AG09319 (cell line): ENCODE measurements at regions not wholly inside any gene's neighbourhood (a gene's known extent, or its start where the extent isn't known, plus 50 kb on each side); places are given as distances from the start of the nearest gene placed in this dataset.

Experiments used
- DNase-seq: peaks from one replicate; pipeline ENCODE4 v3.0.0-alpha.2; 2010; ENCODE audit warnings: low read depth; ENCODE audit errors: extremely low read depth
- CTCF ChIP-seq: IDR thresholded peaks from 2 replicates; pipeline ENCODE4 v1.5.1; 2011; ENCODE audit warnings: low read depth, mild to moderate bottlenecking, inconsistent platforms, low read length, moderate library complexity

- no peak for DNase-seq
These were observed 230.5 kb downstream of the PMAIP1 start for GRCh38 chr18:60130284-60130683.

GRCh38 chr18:60123031-60123430 lies 223.2 kb downstream of the PMAIP1 start:
- no peak for TF ChIP-seq CTCF
- no peak for DNase-seq

More at GRCh38 chr18:60130284-60130683, 230.5 kb downstream of the PMAIP1 start:
- TF ChIP-seq CTCF = no peak

GRCh38 chr18:60122339-60122738 lies 222.5 kb downstream of the PMAIP1 start:
- no peak for TF ChIP-seq CTCF
- no peak for DNase-seq

GRCh38 chr18:60120231-60120750 lies 220.5 kb downstream of the PMAIP1 start:
- TF ChIP-seq CTCF = no peak
- DNase-seq = no peak

GRCh38 chr18:60117321-60117720 lies 217.5 kb downstream of the PMAIP1 start:
- no peak for TF ChIP-seq CTCF
- no peak for DNase-seq

- TF ChIP-seq CTCF = no peak
- DNase-seq = no peak
These were observed 213.6 kb downstream of the PMAIP1 start for GRCh38 chr18:60113396-60113795.

GRCh38 chr18:60112369-60112768 lies 212.6 kb downstream of the PMAIP1 start:
- no peak for TF ChIP-seq CTCF
- no peak for DNase-seq
